Activated T-cell treated with anti-CD3 and anti-CD28 coated beads for 24 hours (primary cell): ENCODE measurements at regions not wholly inside any gene's neighbourhood (a gene's known extent, or its start where the extent isn't known, plus 50 kb on each side); places are given as distances from the start of the nearest gene placed in this dataset.

Source experiments
- DNase-seq: peaks from one replicate; pipeline ENCODE4 v3.0.0-alpha.2; 2020; ENCODE audit warnings: low read depth

GRCh38 chr20:19953606-19954005, 63.6 kb upstream of the NAA20 start:
- no peak for DNase-seq

- no peak for DNase-seq
Measured at GRCh38 chr20:19956976-19957375, 60.2 kb upstream of the NAA20 start.

GRCh38 chr20:19958219-19958618, 58.9 kb upstream of the NAA20 start:
- no peak for DNase-seq

- DNase-seq, result no peak
Measured at GRCh38 chr20:19958928-19959327, 58.2 kb upstream of the NAA20 start.

- DNase-seq, result no peak
Measured at GRCh38 chr20:19960745-19961144, 56.4 kb upstream of the NAA20 start.

GRCh38 chr20:19961293-19961692, 55.9 kb upstream of the NAA20 start:
- no peak for DNase-seq

GRCh38 chr20:19962958-19963357, 54.2 kb upstream of the NAA20 start:
- no peak for DNase-seq

GRCh38 chr20:19964289-19965265, 52.6 kb upstream of the NAA20 start:
- no peak for DNase-seq

- no peak for DNase-seq
Measured at GRCh38 chr20:19966840-19967239, 50.3 kb upstream of the NAA20 start.
